Endodermal cell (in vitro differentiated cells): ENCODE measurements at regions not wholly inside any gene's neighbourhood (a gene's known extent, or its start where the extent isn't known, plus 50 kb on each side); places are given as distances from the start of the nearest gene placed in this dataset.
A peak's percentile ranks its signal among the peaks of the same experiment; 100 is the strongest.

Experiments
- DNase-seq: peaks from one replicate; pipeline ENCODE4 v3.0.0-alpha.2; 2017
- H3K27ac ChIP-seq: 2 replicates; pipeline ENCODE4 v1.5.1; 2013; ENCODE audit warnings: mild to moderate bottlenecking, low read depth, low read length, moderate library complexity
- H3K27me3 ChIP-seq: 2 replicates; pipeline ENCODE4 v1.6.1; 2013; ENCODE audit warnings: mild to moderate bottlenecking, low read length, moderate library complexity; ENCODE audit not compliant: insufficient read depth, control insufficient read depth, poor library complexity, severe bottlenecking
- H3K36me3 ChIP-seq: 2 replicates; pipeline ENCODE4 v1.7.0; 2013; ENCODE audit warnings: mild to moderate bottlenecking, low read length, moderate library complexity; ENCODE audit not compliant: control insufficient read depth, insufficient read depth
- H3K4me1 ChIP-seq: one replicate; pipeline ENCODE4 v1.7.0; 2013; ENCODE audit warnings: low read length; ENCODE audit not compliant: control insufficient read depth, insufficient read depth
- H3K4me3 ChIP-seq: 2 replicates; pipeline ENCODE4 v1.5.1; 2013; ENCODE audit warnings: mild to moderate bottlenecking, low read length, moderate library complexity
- H3K9ac ChIP-seq: 2 replicates; pipeline ENCODE4 v1.6.1; 2013; ENCODE audit warnings: mild to moderate bottlenecking, low read length, moderate library complexity; ENCODE audit not compliant: poor library complexity, severe bottlenecking; ENCODE audit errors: extremely low read depth
- H3K9me3 ChIP-seq: 2 replicates; pipeline ENCODE4 v1.6.1; 2013; ENCODE audit warnings: mild to moderate bottlenecking, low read length, moderate library complexity; ENCODE audit not compliant: control insufficient read depth
- H3K27ac Mint-ChIP-seq: 2 replicates; pipeline ENCODE4 v1.8.0; 2020; ENCODE audit warnings: mixed read lengths
- H3K27me3 Mint-ChIP-seq: 2 replicates; pipeline ENCODE4 v1.8.0; 2021; ENCODE audit warnings: mild to moderate bottlenecking, mixed read lengths; ENCODE audit not compliant: insufficient read depth
- H3K36me3 Mint-ChIP-seq: 2 replicates; pipeline ENCODE4 v1.8.0; 2020; ENCODE audit warnings: low read depth, mixed read lengths
- H3K4me1 Mint-ChIP-seq: 2 replicates; pipeline ENCODE4 v1.8.0; 2020; ENCODE audit warnings: mixed read lengths
- H3K4me3 Mint-ChIP-seq: 2 replicates; pipeline ENCODE4 v1.8.0; 2020; ENCODE audit warnings: mild to moderate bottlenecking, moderate library complexity, mixed read lengths
- H3K9me3 Mint-ChIP-seq: 2 replicates; pipeline ENCODE4 v1.8.0; 2020; ENCODE audit warnings: mild to moderate bottlenecking, mixed read lengths
- CTCF ChIP-seq: fragments of 200-600 bp; sonication (generic); conservative IDR thresholded peaks from 2 replicates; pipeline ENCODE4 v1.5.0; 2021; ENCODE audit warnings: antibody characterized with exemption, mild to moderate bottlenecking
- WGBS, 2 experiments: methylation state at CpG; one replicate each; pipeline versions ENCODE4 v1.1.5 to v1.1.7; 2013; ENCODE audit warnings: missing lambda C conversion rate in 2 of 2, mixed read lengths in 1 of 2; ENCODE audit not compliant: insufficient coverage in 1 of 2, insufficient read length in 1 of 2; 5-methylcytosine and 5-hydroxymethylcytosine counted together

- Mint-ChIP-seq H3K27ac (no peak overlapping the region), H3K9me3 (no peaks in the 10 kb centered on the region), H3K4me3 (no peak overlapping the region), H3K4me1 (peaks cover 4% of the 10 kb centered on the region), H3K36me3 (no peaks in the 10 kb centered on the region), H3K27me3 (no peaks in the 10 kb centered on the region)
- WGBS, 2 experiments: 83 to 85% methylated on average over 2 of the region's 2 CpGs
- H3K9ac ChIP-seq: no peak overlapping the region
- H3K9me3 ChIP-seq: peaks cover 3% of the 10 kb centered on the region
- no peaks in the 10 kb centered on the region for H3K27me3 ChIP-seq
- H3K36me3 ChIP-seq: no peaks in the 10 kb centered on the region
- no peak for DNase-seq
- no peak for TF ChIP-seq CTCF
- no peak overlapping the region for H3K27ac ChIP-seq
- no peaks in the 10 kb centered on the region for H3K4me1 ChIP-seq
- no peak overlapping the region for H3K4me3 ChIP-seq
These were observed 640.9 kb downstream of the NYAP2 start for GRCh38 chr2:226040344-226040900.

GRCh38 chr2:226037526-226037925 lies 638.0 kb downstream of the NYAP2 start:
- no peak for TF ChIP-seq CTCF
- no peak overlapping the region for H3K27ac Mint-ChIP-seq
- H3K9me3 Mint-ChIP-seq: no peaks in the 10 kb centered on the region
- H3K36me3 Mint-ChIP-seq: no peaks in the 10 kb centered on the region
- H3K9ac ChIP-seq: no peak overlapping the region
- H3K4me1 ChIP-seq: no peaks in the 10 kb centered on the region
- 82 to 93% methylated on average over 2 of the region's 2 CpGs for WGBS, 2 experiments
- H3K4me3 ChIP-seq: no peak overlapping the region
- no peaks in the 10 kb centered on the region for H3K27me3 ChIP-seq
- H3K4me3 Mint-ChIP-seq: no peak overlapping the region
- peaks cover 3% of the 10 kb centered on the region for H3K9me3 ChIP-seq
- peaks cover 5% of the 10 kb centered on the region for H3K4me1 Mint-ChIP-seq
- H3K36me3 ChIP-seq: no peaks in the 10 kb centered on the region
- no peak overlapping the region for H3K27ac ChIP-seq
- DNase-seq: no peak
- H3K27me3 Mint-ChIP-seq: no peaks in the 10 kb centered on the region

- Mint-ChIP-seq H3K4me1 (peaks cover 26% of the 10 kb centered on the region), H3K4me3 (peak overlapping the region; percentile 71), H3K27me3 (peaks cover 7% of the 10 kb centered on the region), H3K36me3 (no peaks in the 10 kb centered on the region), H3K27ac (no peak overlapping the region), H3K9me3 (no peaks in the 10 kb centered on the region)
- H3K36me3 ChIP-seq: no peaks in the 10 kb centered on the region
- no peak for TF ChIP-seq CTCF
- DNase-seq: peak; percentile 49
- H3K4me1 ChIP-seq: no peaks in the 10 kb centered on the region
- H3K27ac ChIP-seq: peak overlapping the region; percentile 100
- peak overlapping the region; percentile 84 for H3K4me3 ChIP-seq
- WGBS, 2 experiments: 18 to 34% methylated on average over 6 of the region's 6 CpGs
- no peak overlapping the region for H3K9ac ChIP-seq
- H3K27me3 ChIP-seq: no peaks in the 10 kb centered on the region
- H3K9me3 ChIP-seq: no peaks in the 10 kb centered on the region
These were observed 632.4 kb downstream of the NYAP2 start for GRCh38 chr2:226031647-226032501.
